ENCODE measurements at regions not wholly inside any gene's neighbourhood (a gene's known extent, or its start where the extent isn't known, plus 50 kb on each side); places are given as distances from the start of the nearest gene placed in this dataset.

DNA sequence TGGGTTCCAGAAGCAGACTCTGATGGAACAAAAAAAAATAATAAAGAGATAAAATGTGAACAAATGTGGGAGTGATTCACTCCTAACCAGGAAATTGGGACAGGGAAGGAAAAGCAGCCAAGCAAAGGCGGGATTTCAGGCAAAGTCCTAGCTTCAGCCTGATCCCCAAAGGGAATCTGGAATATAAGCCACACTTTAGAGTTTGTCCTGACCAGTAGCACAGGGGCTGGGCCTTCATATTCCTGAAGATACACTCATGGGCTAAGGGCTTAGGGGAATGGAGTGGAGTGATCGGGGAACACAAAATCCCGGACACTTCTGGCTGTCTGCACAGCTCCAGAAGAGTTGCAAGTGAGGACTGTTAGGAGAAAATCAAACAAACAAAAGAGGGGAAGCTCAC lies 135.0 kb upstream of the COL8A1 start:
- TF ChIP-seq MTF2 (CRISPR knock-in tag; IDR thresholded peaks at IDR 0.05; ENCODE audit: borderline replicate concordance) = no peak
- TF ChIP-seq CHD4 (IDR thresholded peaks at IDR 0.05; ENCODE audit: borderline replicate concordance, low read length) = no peak
- no peak for TF ChIP-seq DR1 (CRISPR knock-in tag; IDR thresholded peaks at IDR 0.05)
- TF ChIP-seq STAT5B (CRISPR knock-in tag; IDR thresholded peaks at IDR 0.05) = no peak
- no peak for TF ChIP-seq ZNF350 (CRISPR knock-in tag; IDR thresholded peaks at IDR 0.05; ENCODE audit: borderline replicate concordance, low read depth)
- TF ChIP-seq MED13 (CRISPR knock-in tag; IDR thresholded peaks at IDR 0.05) = no peak
- TF ChIP-seq MEIS1 (CRISPR knock-in tag; IDR thresholded peaks at IDR 0.05; ENCODE audit: borderline replicate concordance) = no peak
- TF ChIP-seq, protein P1, sequence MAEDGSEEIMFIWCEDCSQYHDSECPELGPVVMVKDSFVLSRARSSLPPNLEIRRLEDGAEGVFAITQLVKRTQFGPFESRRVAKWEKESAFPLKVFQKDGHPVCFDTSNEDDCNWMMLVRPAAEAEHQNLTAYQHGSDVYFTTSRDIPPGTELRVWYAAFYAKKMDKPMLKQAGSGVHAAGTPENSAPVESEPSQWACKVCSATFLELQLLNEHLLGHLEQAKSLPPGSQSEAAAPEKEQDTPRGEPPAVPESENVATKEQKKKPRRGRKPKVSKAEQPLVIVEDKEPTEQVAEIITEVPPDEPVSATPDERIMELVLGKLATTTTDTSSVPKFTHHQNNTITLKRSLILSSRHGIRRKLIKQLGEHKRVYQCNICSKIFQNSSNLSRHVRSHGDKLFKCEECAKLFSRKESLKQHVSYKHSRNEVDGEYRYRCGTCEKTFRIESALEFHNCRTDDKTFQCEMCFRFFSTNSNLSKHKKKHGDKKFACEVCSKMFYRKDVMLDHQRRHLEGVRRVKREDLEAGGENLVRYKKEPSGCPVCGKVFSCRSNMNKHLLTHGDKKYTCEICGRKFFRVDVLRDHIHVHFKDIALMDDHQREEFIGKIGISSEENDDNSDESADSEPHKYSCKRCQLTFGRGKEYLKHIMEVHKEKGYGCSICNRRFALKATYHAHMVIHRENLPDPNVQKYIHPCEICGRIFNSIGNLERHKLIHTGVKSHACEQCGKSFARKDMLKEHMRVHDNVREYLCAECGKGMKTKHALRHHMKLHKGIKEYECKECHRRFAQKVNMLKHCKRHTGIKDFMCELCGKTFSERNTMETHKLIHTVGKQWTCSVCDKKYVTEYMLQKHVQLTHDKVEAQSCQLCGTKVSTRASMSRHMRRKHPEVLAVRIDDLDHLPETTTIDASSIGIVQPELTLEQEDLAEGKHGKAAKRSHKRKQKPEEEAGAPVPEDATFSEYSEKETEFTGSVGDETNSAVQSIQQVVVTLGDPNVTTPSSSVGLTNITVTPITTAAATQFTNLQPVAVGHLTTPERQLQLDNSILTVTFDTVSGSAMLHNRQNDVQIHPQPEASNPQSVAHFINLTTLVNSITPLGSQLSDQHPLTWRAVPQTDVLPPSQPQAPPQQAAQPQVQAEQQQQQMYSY (CRISPR knock-in tag; IDR thresholded peaks at IDR 0.05) = no peak
- no peak for TF ChIP-seq ATM (IDR thresholded peaks at IDR 0.05; ENCODE audit: borderline replicate concordance)
- TF ChIP-seq BHLHE40 (IDR thresholded peaks at IDR 0.05; ENCODE audit: low read length) = no peak
- TF ChIP-seq GFI1 (CRISPR knock-in tag; IDR thresholded peaks at IDR 0.05; ENCODE audit: borderline replicate concordance) = no peak
- TF ChIP-seq MED8 (CRISPR knock-in tag; IDR thresholded peaks at IDR 0.05; ENCODE audit: insufficient replicate concordance) = no peak
- TF ChIP-seq ZBTB20 (CRISPR knock-in tag; IDR thresholded peaks at IDR 0.05; ENCODE audit: borderline replicate concordance, low read depth) = no peak
- Histone ChIP-seq H3K4me2 (ENCODE audit: low read depth, low read length) (no peak overlapping the region), H3K27ac (ENCODE audit: extremely low read length, insufficient read depth, low read length) (no peak overlapping the region), H2AFZ (ENCODE audit: low read length) (no peak overlapping the region), H3K9ac (ENCODE audit: insufficient read depth, low read depth, low read length) (no peak overlapping the region), H4K20me1 (ENCODE audit: insufficient read depth, low read length) (no peaks in the 10 kb centered on the region), H3K9me3 (ENCODE audit: low read length) (no peaks in the 10 kb centered on the region), H3K4me1 (ENCODE audit: insufficient read depth, low read length) (no peaks in the 10 kb centered on the region), H3K36me3 (replicated peaks in 1 of 2; ENCODE audit: control insufficient read depth in 1 of 2, insufficient read depth in 2 of 2, low read length in 2 of 2) (no peaks in the 10 kb centered on the region), H3K79me2 (ENCODE audit: insufficient read depth, low read length) (no peaks in the 10 kb centered on the region), H3K4me3 (replicated peaks in 1 of 3; ENCODE audit: insufficient read depth in 1 of 3, low read depth in 2 of 3, low read length in 3 of 3) (no peak overlapping the region), H3K27me3 (ENCODE audit: control insufficient read depth in 1 of 2, insufficient read depth in 2 of 2, low read length in 2 of 2) (no peaks in the 10 kb centered on the region)
- BruUV-seq (replicated peaks) = no TSS peak
- 32% methylated on average over 3 of the region's 3 CpGs for WGBS (ENCODE audit: low lambda C conversion rate)
- intact Hi-C loops (cut with micrococcal nuclease; ENCODE audit: unreplicated experiment) (no loop called here), in situ Hi-C loops (cut with HindIII; ENCODE audit: extremely low pct_ligation_motif_present, low pct_unique_long_range_greater_than_20kb) (no loop called here)
- DNase-seq (ENCODE audit: low spot score) = no peak
- no peak for FAIRE-seq
- ChIA-PET CTCF (ENCODE audit: low intra/inter-chr PET ratio, low total read pairs) (no interaction called here), POLR2A (no interaction called here)
- ATAC-seq = no peak

All from HepG2 (cell line).